Left ventricle myocardium inferior (tissue), 1 donor: ENCODE measurements at regions not wholly inside any gene's neighbourhood (a gene's known extent, or its start where the extent isn't known, plus 50 kb on each side); places are given as distances from the start of the nearest gene placed in this dataset.

Experiments
- DNase-seq: peaks from one replicate; pipeline ENCODE4 v3.0.0-alpha.2; 2020
- H3K27ac ChIP-seq: fragments of 200-600 bp; replicated peaks from 2 replicates; pipeline ENCODE4 v1.8.0; 2021
- H3K27me3 ChIP-seq: fragments of 200-600 bp; 2 replicates; pipeline ENCODE4 v1.8.0; 2021; ENCODE audit warnings: low read depth
- H3K36me3 ChIP-seq: fragments of 200-600 bp; 2 replicates; pipeline ENCODE4 v1.8.0; 2021
- H3K4me1 ChIP-seq: fragments of 200-600 bp; 2 replicates; pipeline ENCODE4 v1.8.0; 2021
- H3K4me3 ChIP-seq: fragments of 200-600 bp; 2 replicates; pipeline ENCODE4 v1.8.0; 2021; ENCODE audit warnings: mild to moderate bottlenecking, moderate library complexity
- H3K9me3 ChIP-seq: fragments of 200-600 bp; replicated peaks from 2 replicates; pipeline ENCODE4 v1.8.0; 2021
- CTCF ChIP-seq: fragments of 200-600 bp; IDR thresholded peaks from 2 replicates; pipeline ENCODE4 v1.8.0; 2021; ENCODE audit warnings: antibody characterized with exemption, mild to moderate bottlenecking, borderline replicate concordance
- intact Hi-C: fragments of 100-400 bp; cut with micrococcal nuclease; formaldehyde crosslinking; loops from one replicate; pipeline ENCODE4 v1.11.0; 2022
- donor health status: DM: no; HTN: yes; CAD: no; lungs with severe emphysema.

GRCh38 chr12:115726691-115727090 lies 550.8 kb downstream of the MED13L start:
- peaks cover 44% of the 10 kb centered on the region for H3K27me3 ChIP-seq
- no peak overlapping the region for H3K27ac ChIP-seq
- TF ChIP-seq CTCF = no peak
- no peaks in the 10 kb centered on the region for H3K9me3 ChIP-seq
- no peaks in the 10 kb centered on the region for H3K36me3 ChIP-seq
- H3K4me1 ChIP-seq = no peaks in the 10 kb centered on the region
- DNase-seq = no peak
- intact Hi-C loops = no loop called here
- no peak overlapping the region for H3K4me3 ChIP-seq

- Histone ChIP-seq H3K27ac (no peak overlapping the region), H3K4me3 (no peak overlapping the region), H3K36me3 (no peaks in the 10 kb centered on the region), H3K9me3 (no peaks in the 10 kb centered on the region), H3K27me3 (peaks cover 25% of the 10 kb centered on the region), H3K4me1 (no peaks in the 10 kb centered on the region)
- no peak for DNase-seq
- no peak for TF ChIP-seq CTCF
- intact Hi-C loops = no loop called here
These were observed 555.3 kb downstream of the MED13L start for GRCh38 chr12:115722181-115722580.

- no peak for DNase-seq
- no peak for TF ChIP-seq CTCF
- intact Hi-C loops = no loop called here
- peaks cover 23% of the 10 kb centered on the region for H3K27me3 ChIP-seq
- no peak overlapping the region for H3K27ac ChIP-seq
- no peaks in the 10 kb centered on the region for H3K36me3 ChIP-seq
- H3K9me3 ChIP-seq = no peaks in the 10 kb centered on the region
- H3K4me1 ChIP-seq = no peaks in the 10 kb centered on the region
- no peak overlapping the region for H3K4me3 ChIP-seq
These were observed 560.9 kb downstream of the MED13L start for GRCh38 chr12:115716551-115716950.

- DNase-seq = no peak
- Histone ChIP-seq H3K27me3 (peaks cover 23% of the 10 kb centered on the region), H3K4me3 (no peak overlapping the region), H3K27ac (no peak overlapping the region), H3K36me3 (no peaks in the 10 kb centered on the region), H3K9me3 (no peaks in the 10 kb centered on the region), H3K4me1 (peaks cover 17% of the 10 kb centered on the region)
- intact Hi-C loops = no loop called here
- TF ChIP-seq CTCF = no peak
These were observed 564.8 kb downstream of the MED13L start for GRCh38 chr12:115712676-115713075.

GRCh38 chr12:115710104-115710564 lies 567.4 kb downstream of the MED13L start:
- Histone ChIP-seq H3K27me3 (peaks cover 12% of the 10 kb centered on the region), H3K36me3 (no peaks in the 10 kb centered on the region), H3K27ac (peak overlapping the region; percentile 68), H3K9me3 (no peaks in the 10 kb centered on the region), H3K4me1 (peaks cover 17% of the 10 kb centered on the region), H3K4me3 (no peak overlapping the region)
- intact Hi-C loops = no loop called here
- peak; percentile 34 for DNase-seq
- TF ChIP-seq CTCF = no peak
